ENCODE measurements at regions not wholly inside any gene's neighbourhood (a gene's known extent, or its start where the extent isn't known, plus 50 kb on each side); places are given as distances from the start of the nearest gene placed in this dataset.

GRCh38 chr18:71541643-71542042, 1002.5 kb downstream of the CBLN2 start:
- no peak for TF ChIP-seq CTCF (IDR thresholded peaks at IDR 0.05)
- no peak for TF ChIP-seq EZH2phosphoT487 (IDR thresholded peaks at IDR 0.05)
